Ramos (cell line): ENCODE measurements at regions not wholly inside any gene's neighbourhood (a gene's known extent, or its start where the extent isn't known, plus 50 kb on each side); places are given as distances from the start of the nearest gene placed in this dataset.
"Not testable (repeated sequence)": the region's sequence is repeated elsewhere in the genome, so short reads cannot be mapped to it uniquely, and the experiment has no call there.

Source experiments
- in situ Hi-C: fragments of 300-500 bp; cut with MboI; formaldehyde crosslinking; loops from one replicate; pipeline ENCODE4 v1.14.3; 2022; ENCODE audit warnings: low sequenced_read_pairs; ENCODE audit not compliant: unreplicated experiment

- in situ Hi-C loops, result no loop called here
Measured at GRCh38 chr11:71321433-71322191, 69.2 kb upstream of the SHANK2 start.

- in situ Hi-C loops, result no loop called here
Measured at GRCh38 chr11:71316701-71317100, 64.3 kb upstream of the SHANK2 start.

GRCh38 chr11:71312616-71313015 is 60.2 kb upstream of the SHANK2 start:
- in situ Hi-C loops, result not testable (repeated sequence)

- in situ Hi-C loops, result no loop called here
Measured at GRCh38 chr11:71311928-71312510, 59.6 kb upstream of the SHANK2 start.

- in situ Hi-C loops, result no loop called here
Measured at GRCh38 chr11:71311176-71311925, 59.0 kb upstream of the SHANK2 start.

GRCh38 chr11:71310184-71310583 is 57.8 kb upstream of the SHANK2 start:
- in situ Hi-C loops, result no loop called here

- in situ Hi-C loops, result no loop called here
Measured at GRCh38 chr11:71309611-71310010, 57.2 kb upstream of the SHANK2 start.

- in situ Hi-C loops, result no loop called here
Measured at GRCh38 chr11:71309181-71309580, 56.8 kb upstream of the SHANK2 start.

- in situ Hi-C loops, result no loop called here
Measured at GRCh38 chr11:71307811-71308645, 55.7 kb upstream of the SHANK2 start.

GRCh38 chr11:71305451-71306125 is 53.2 kb upstream of the SHANK2 start:
- in situ Hi-C loops, result no loop called here

- in situ Hi-C loops, result no loop called here
Measured at GRCh38 chr11:71305041-71305440, 52.7 kb upstream of the SHANK2 start.

GRCh38 chr11:71304491-71304890 is 52.1 kb upstream of the SHANK2 start:
- in situ Hi-C loops, result no loop called here

GRCh38 chr11:71304045-71304444 is 51.7 kb upstream of the SHANK2 start:
- in situ Hi-C loops, result no loop called here

GRCh38 chr11:71302911-71303310 is 50.5 kb upstream of the SHANK2 start:
- in situ Hi-C loops, result no loop called here

- in situ Hi-C loops, result no loop called here
Measured at GRCh38 chr11:71302534-71302909, 50.1 kb upstream of the SHANK2 start.
